GM23338 (cell line): ENCODE measurements at regions not wholly inside any gene's neighbourhood (a gene's known extent, or its start where the extent isn't known, plus 50 kb on each side); places are given as distances from the start of the nearest gene placed in this dataset.

ENCODE experiments used
- ATAC-seq: fragments of 200-7000 bp; cut with Tn5 transposase; 3 replicates; pipeline ENCODE4 v1.9.1; 2020
- DNase-seq: peaks from one replicate; pipeline ENCODE4 v3.0.0-alpha.2; 2015; ENCODE audit warnings: low spot score
- H2AFZ ChIP-seq: fragments of 200-600 bp; sonication (generic); 2 replicates; pipeline ENCODE4 v1.8.0; 2016; ENCODE audit warnings: antibody characterized with exemption, mild to moderate bottlenecking, moderate library complexity
- H3F3A ChIP-seq: fragments of 200-600 bp; sonication (generic); replicated peaks from 2 replicates; pipeline ENCODE4 v1.8.0; 2017; ENCODE audit warnings: antibody characterized with exemption, mixed run types, low read depth
- H3K27ac ChIP-seq: fragments of 200-600 bp; sonication (generic); 2 replicates; pipeline ENCODE4 v1.6.1; 2016; ENCODE audit warnings: low read depth
- H3K27me3 ChIP-seq: fragments of 200-600 bp; sonication (generic); 2 replicates; pipeline ENCODE4 v1.8.0; 2016; ENCODE audit warnings: mild to moderate bottlenecking, mixed run types, moderate library complexity; ENCODE audit not compliant: insufficient read depth
- H3K36me3 ChIP-seq: fragments of 200-600 bp; sonication (generic); 2 replicates; pipeline ENCODE4 v1.8.0; 2016; ENCODE audit warnings: mild to moderate bottlenecking; ENCODE audit not compliant: insufficient read depth
- H3K4me1 ChIP-seq: fragments of 200-600 bp; sonication (generic); 2 replicates; pipeline ENCODE4 v1.8.0; 2016; ENCODE audit warnings: mild to moderate bottlenecking, moderate library complexity; ENCODE audit not compliant: insufficient read depth
- H3K4me2 ChIP-seq: fragments of 200-600 bp; sonication (generic); 2 replicates; pipeline ENCODE4 v1.7.1; 2017; ENCODE audit warnings: mixed run types
- H3K4me3 ChIP-seq: fragments of 200-600 bp; sonication (generic); 2 replicates; pipeline ENCODE4 v1.6.1; 2016; ENCODE audit warnings: mixed run types
- H3K79me2 ChIP-seq: fragments of 200-600 bp; sonication (generic); replicated peaks from 2 replicates; pipeline ENCODE4 v1.8.0; 2017; ENCODE audit warnings: mild to moderate bottlenecking; ENCODE audit not compliant: insufficient read depth
- H3K9me2 ChIP-seq: fragments of 200-600 bp; sonication (generic); 2 replicates; pipeline ENCODE4 v1.8.0; 2017; ENCODE audit not compliant: insufficient read depth
- H4K20me1 ChIP-seq: fragments of 200-600 bp; sonication (generic); replicated peaks from 2 replicates; pipeline ENCODE4 v1.8.0; 2017; ENCODE audit warnings: mild to moderate bottlenecking; ENCODE audit not compliant: insufficient read depth
- H3K27ac Mint-ChIP-seq: 2 replicates; pipeline ENCODE4 v1.8.0; 2020; ENCODE audit warnings: inconsistent platforms, mild to moderate bottlenecking, moderate library complexity, mixed read lengths
- H3K27me3 Mint-ChIP-seq: 3 replicates; pipeline ENCODE4 v1.8.0; 2022; ENCODE audit warnings: low read depth, mild to moderate bottlenecking, moderate library complexity, mixed read lengths, inconsistent platforms; ENCODE audit not compliant: insufficient read depth, poor library complexity
- H3K36me3 Mint-ChIP-seq: 3 replicates; pipeline ENCODE4 v1.8.0; 2021; ENCODE audit warnings: low read depth, mild to moderate bottlenecking, inconsistent platforms, moderate library complexity, mixed read lengths
- H3K4me1 Mint-ChIP-seq: 3 replicates; pipeline ENCODE4 v1.8.0; 2020; ENCODE audit warnings: mild to moderate bottlenecking, inconsistent platforms, mixed read lengths
- H3K4me3 Mint-ChIP-seq: 3 replicates; pipeline ENCODE4 v1.8.0; 2021; ENCODE audit warnings: moderate library complexity, mild to moderate bottlenecking, inconsistent platforms, mixed read lengths
- H3K9me3 Mint-ChIP-seq: 3 replicates; pipeline ENCODE4 v1.8.0; 2020; ENCODE audit warnings: moderate library complexity, mild to moderate bottlenecking, inconsistent platforms, mixed read lengths
- EZH2phosphoT487 ChIP-seq: fragments of 200-600 bp; sonication (generic); IDR thresholded peaks from one replicate; pipeline ENCODE4 v1.8.1; 2018; ENCODE audit warnings: antibody characterized with exemption; ENCODE audit not compliant: unreplicated experiment
- NANOG ChIP-seq: IDR thresholded peaks from 2 replicates; pipeline ENCODE4 v1.6.1; 2016; ENCODE audit warnings: antibody characterized with exemption, borderline replicate concordance
- STAT1 ChIP-seq: IDR thresholded peaks from one replicate; pipeline ENCODE4 v1.6.1; 2016; ENCODE audit warnings: antibody characterized with exemption; ENCODE audit not compliant: unreplicated experiment
- ZNF114 ChIP-seq: fragments of 250-450 bp; sonication (Bioruptor Pico); IDR thresholded peaks from 2 replicates; pipeline ENCODE4 v1.5.0; 2020; ENCODE audit warnings: mild to moderate bottlenecking, moderate library complexity
- ZNF331 ChIP-seq: fragments of 250-450 bp; sonication (Bioruptor Pico); IDR thresholded peaks from 2 replicates; pipeline ENCODE4 v1.5.0; 2020; ENCODE audit warnings: low read depth, mild to moderate bottlenecking, moderate library complexity
- TF ChIP-seq, protein P1 (sequence below): fragments of 250-450 bp; sonication (Bioruptor Pico); IDR thresholded peaks from 2 replicates; pipeline ENCODE4 v1.5.0; 2020; ENCODE audit warnings: mild to moderate bottlenecking, moderate library complexity

DNA sequence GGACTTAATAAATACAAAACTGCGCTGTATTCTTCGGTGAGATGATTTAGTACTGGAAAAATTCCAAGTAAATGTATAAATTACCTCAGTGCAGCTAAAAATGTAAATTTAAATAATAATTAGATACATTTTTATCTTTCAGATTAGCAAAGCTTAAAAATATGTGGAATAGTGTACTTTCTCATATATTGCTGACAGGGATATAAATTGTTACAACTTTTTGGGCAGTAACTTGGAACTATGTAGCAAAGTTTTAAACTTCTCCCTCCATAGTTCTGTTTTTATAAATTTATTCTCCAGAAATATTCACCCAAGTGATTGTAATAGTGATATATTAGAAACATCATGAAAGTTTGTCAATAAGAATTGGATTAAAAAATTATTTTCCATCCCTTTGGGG lies 384.6 kb upstream of the CITED2 start:
- no peaks in the 10 kb centered on the region for H3K36me3 ChIP-seq
- no peaks in the 10 kb centered on the region for H4K20me1 ChIP-seq
- H3K4me1 Mint-ChIP-seq: peaks cover 11% of the 10 kb centered on the region; the same call in 2 of the 3 replicates

More for the DNA sequence above, 384.6 kb upstream of the CITED2 start:
- H2AFZ ChIP-seq: no peak overlapping the region
- no peak overlapping the region for H3K4me3 ChIP-seq
- no peaks in the 10 kb centered on the region for H3K27me3 Mint-ChIP-seq
- H3K36me3 Mint-ChIP-seq: no peaks in the 10 kb centered on the region
- H3K79me2 ChIP-seq: no peaks in the 10 kb centered on the region
- H3K9me3 Mint-ChIP-seq: no peaks in the 10 kb centered on the region
- H3F3A ChIP-seq: no peaks in the 10 kb centered on the region
- no peak overlapping the region for H3K27ac ChIP-seq
- no peak overlapping the region for H3K4me3 Mint-ChIP-seq
- no peak for ATAC-seq
- no peak for DNase-seq
- no peak overlapping the region for H3K4me2 ChIP-seq
- no peaks in the 10 kb centered on the region for H3K9me2 ChIP-seq
- no peak overlapping the region for H3K27ac Mint-ChIP-seq
- no peaks in the 10 kb centered on the region for H3K4me1 ChIP-seq
- H3K27me3 ChIP-seq: no peaks in the 10 kb centered on the region
- TF ChIP-seq ZNF331 (CRISPR knock-in tag) (no peak), EZH2phosphoT487 (no peak), ZNF114 (CRISPR knock-in tag) (no peak), NANOG (no peak), STAT1 (no peak)
- TF ChIP-seq, protein P1, sequence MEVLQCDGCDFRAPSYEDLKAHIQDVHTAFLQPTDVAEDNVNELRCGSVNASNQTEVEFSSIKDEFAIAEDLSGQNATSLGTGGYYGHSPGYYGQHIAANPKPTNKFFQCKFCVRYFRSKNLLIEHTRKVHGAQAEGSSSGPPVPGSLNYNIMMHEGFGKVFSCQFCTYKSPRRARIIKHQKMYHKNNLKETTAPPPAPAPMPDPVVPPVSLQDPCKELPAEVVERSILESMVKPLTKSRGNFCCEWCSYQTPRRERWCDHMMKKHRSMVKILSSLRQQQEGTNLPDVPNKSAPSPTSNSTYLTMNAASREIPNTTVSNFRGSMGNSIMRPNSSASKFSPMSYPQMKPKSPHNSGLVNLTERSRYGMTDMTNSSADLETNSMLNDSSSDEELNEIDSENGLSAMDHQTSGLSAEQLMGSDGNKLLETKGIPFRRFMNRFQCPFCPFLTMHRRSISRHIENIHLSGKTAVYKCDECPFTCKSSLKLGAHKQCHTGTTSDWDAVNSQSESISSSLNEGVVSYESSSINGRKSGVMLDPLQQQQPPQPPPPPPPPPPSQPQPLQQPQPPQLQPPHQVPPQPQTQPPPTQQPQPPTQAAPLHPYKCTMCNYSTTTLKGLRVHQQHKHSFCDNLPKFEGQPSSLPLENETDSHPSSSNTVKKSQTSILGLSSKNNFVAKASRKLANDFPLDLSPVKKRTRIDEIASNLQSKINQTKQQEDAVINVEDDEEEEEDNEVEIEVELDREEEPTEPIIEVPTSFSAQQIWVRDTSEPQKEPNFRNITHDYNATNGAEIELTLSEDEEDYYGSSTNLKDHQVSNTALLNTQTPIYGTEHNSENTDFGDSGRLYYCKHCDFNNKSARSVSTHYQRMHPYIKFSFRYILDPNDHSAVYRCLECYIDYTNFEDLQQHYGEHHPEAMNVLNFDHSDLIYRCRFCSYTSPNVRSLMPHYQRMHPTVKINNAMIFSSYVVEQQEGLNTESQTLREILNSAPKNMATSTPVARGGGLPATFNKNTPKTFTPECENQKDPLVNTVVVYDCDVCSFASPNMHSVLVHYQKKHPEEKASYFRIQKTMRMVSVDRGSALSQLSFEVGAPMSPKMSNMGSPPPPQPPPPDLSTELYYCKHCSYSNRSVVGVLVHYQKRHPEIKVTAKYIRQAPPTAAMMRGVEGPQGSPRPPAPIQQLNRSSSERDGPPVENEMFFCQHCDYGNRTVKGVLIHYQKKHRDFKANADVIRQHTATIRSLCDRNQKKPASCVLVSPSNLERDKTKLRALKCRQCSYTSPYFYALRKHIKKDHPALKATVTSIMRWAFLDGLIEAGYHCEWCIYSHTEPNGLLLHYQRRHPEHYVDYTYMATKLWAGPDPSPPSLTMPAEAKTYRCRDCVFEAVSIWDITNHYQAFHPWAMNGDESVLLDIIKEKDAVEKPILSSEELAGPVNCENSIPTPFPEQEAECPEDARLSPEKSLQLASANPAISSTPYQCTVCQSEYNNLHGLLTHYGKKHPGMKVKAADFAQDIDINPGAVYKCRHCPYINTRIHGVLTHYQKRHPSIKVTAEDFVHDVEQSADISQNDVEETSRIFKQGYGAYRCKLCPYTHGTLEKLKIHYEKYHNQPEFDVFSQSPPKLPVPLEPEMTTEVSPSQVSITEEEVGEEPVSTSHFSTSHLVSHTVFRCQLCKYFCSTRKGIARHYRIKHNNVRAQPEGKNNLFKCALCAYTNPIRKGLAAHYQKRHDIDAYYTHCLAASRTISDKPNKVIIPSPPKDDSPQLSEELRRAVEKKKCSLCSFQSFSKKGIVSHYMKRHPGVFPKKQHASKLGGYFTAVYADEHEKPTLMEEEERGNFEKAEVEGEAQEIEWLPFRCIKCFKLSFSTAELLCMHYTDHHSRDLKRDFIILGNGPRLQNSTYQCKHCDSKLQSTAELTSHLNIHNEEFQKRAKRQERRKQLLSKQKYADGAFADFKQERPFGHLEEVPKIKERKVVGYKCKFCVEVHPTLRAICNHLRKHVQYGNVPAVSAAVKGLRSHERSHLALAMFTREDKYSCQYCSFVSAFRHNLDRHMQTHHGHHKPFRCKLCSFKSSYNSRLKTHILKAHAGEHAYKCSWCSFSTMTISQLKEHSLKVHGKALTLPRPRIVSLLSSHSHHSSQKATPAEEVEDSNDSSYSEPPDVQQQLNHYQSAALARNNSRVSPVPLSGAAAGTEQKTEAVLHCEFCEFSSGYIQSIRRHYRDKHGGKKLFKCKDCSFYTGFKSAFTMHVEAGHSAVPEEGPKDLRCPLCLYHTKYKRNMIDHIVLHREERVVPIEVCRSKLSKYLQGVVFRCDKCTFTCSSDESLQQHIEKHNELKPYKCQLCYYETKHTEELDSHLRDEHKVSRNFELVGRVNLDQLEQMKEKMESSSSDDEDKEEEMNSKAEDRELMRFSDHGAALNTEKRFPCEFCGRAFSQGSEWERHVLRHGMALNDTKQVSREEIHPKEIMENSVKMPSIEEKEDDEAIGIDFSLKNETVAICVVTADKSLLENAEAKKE (CRISPR knock-in tag): no peak
